RKO (cell line): ENCODE measurements at regions not wholly inside any gene's neighbourhood (a gene's known extent, or its start where the extent isn't known, plus 50 kb on each side); places are given as distances from the start of the nearest gene placed in this dataset.
"Not testable (repeated sequence)": the region's sequence is repeated elsewhere in the genome, so short reads cannot be mapped to it uniquely, and the experiment has no call there.

ENCODE experiments used
- DNase-seq: peaks from one replicate; pipeline ENCODE4 v3.0.0-alpha.2; 2016; ENCODE audit warnings: low spot score

- no peak for DNase-seq
Measured at GRCh38 chr6:15096894-15097837, 148.7 kb upstream of the JARID2 start.

- no peak for DNase-seq
Measured at GRCh38 chr6:15101130-15101529, 144.7 kb upstream of the JARID2 start.

DNA sequence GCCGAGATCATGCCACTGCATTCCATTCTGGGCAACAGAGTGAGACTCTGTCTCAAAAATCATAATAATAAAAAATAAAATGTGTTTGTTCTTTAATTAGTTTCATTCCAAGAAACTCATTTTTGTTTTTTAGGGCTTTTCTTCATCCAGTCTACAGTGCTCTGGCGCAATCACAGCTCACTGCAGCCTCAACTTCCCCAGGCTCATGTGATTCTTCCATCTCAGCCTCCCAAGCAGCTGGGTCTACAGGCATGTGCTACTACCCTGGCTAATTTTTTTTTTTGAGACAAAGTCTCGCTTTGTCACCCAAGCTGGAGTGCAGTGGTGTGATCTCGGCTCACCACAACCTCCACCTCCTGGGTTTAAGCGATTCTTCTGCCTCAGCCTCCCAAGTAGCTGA lies 143.6 kb upstream of the JARID2 start:
- DNase-seq = no peak

DNA sequence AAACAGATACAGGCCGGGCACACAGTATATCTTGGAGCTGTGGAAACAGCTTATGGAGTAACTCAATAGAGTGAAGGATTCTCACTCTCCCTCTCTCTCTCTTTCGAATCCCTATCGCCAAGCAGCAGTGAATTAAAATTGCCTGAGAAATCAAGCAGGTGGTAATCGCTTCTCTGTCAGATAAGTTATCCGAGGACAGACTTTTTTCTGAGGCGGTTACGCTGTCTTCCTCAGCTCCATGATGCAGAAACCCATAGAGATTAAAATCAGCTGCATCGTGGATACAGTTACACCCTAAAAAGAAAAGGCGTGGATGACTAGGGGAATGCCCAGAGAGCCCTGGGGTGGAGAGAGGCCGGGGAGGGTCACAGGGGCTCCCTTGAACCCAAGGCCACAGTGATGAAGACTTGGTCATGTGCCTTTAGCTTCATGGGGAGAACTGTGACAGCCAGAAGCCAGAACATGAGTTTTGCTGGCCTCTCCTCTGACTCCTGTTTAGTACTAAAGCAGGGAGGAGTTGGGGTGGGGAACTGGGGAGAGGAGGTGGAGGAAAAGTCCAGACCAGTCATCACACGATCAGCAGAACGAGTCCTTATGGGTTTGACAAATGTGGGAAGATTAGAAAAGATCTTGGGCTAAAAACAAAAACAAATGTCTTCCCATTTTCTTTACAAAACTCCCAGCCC lies 138.8 kb upstream of the JARID2 start:
- no peak for DNase-seq

- DNase-seq = no peak
Measured at GRCh38 chr6:15107644-15108382, 138.1 kb upstream of the JARID2 start.

DNA sequence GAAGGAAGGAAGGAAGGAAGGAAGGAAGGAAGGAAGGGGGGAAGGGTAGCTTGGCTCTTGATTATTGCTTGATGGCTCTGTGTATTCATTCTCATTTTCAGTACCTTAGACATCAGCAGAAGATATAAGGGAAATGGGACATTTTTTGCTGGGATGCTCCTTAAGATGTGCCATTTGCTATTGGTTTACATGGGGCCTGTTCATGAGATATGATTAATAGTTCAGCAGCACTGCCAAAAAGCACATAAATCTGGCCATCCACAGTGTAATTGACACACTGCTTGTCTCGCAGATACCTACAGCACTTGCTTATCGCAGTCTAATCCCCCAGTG lies 137.5 kb upstream of the JARID2 start:
- no peak for DNase-seq

- no peak for DNase-seq
Measured at GRCh38 chr6:15109338-15110090, 136.4 kb upstream of the JARID2 start.

DNA sequence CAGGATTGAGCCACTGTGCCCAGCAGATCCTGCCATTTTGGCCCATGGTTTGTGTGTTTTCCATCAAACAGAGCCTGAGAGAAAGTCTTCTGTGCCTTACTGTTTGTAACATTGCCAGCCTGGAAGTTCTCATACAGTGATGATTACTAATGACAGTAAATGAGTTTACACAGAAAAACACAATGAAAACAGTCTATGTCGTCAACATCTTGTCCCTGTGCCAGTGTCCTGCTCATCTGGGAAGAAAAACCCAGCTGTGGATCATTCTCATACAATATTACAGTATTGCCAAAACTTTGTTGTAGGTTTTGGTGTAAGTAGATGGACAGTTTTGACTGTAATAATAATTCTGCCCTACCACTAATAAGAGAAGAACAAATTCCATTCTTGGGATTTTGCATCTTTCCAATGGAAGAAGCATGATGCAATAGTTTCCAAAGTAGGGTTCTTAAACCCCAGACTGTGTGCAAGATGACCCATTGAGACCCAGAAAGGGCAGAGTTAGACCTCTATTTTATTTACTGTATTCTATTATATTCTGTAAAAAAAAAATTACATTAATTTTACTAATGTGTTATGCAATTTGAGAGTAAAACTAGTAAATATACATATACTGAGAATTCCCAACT lies 135.0 kb upstream of the JARID2 start:
- DNase-seq = no peak

- DNase-seq = not testable (repeated sequence)
Measured at GRCh38 chr6:15111576-15111975, 134.3 kb upstream of the JARID2 start.

- no peak for DNase-seq
Measured at GRCh38 chr6:15113587-15113986, 132.3 kb upstream of the JARID2 start.

DNA sequence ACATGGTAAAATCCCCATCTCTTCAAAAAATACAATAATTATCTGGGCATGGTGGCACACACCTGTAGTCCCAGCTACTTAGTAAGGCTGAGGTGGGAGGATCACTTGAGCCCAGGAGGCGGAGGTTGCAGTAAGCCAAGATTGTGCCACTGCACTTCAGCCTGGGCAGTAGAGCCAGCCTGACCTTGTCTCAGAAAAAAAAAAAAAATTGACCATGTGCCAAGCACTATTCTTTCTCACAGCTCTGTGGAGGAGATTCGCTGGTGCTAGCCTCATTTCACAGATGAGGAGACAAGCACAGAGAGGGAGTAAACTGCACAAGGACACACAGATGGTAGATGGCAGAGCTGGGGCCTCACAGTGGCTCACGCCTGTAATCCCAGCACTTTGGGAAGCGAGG lies 131.8 kb upstream of the JARID2 start:
- DNase-seq = no peak

GRCh38 chr6:15116889-15117288 lies 129.0 kb upstream of the JARID2 start:
- DNase-seq = no peak

- no peak for DNase-seq
Measured at GRCh38 chr6:15121443-15121842, 124.4 kb upstream of the JARID2 start.

- no peak for DNase-seq
Measured at GRCh38 chr6:15121977-15122550, 123.8 kb upstream of the JARID2 start.

DNA sequence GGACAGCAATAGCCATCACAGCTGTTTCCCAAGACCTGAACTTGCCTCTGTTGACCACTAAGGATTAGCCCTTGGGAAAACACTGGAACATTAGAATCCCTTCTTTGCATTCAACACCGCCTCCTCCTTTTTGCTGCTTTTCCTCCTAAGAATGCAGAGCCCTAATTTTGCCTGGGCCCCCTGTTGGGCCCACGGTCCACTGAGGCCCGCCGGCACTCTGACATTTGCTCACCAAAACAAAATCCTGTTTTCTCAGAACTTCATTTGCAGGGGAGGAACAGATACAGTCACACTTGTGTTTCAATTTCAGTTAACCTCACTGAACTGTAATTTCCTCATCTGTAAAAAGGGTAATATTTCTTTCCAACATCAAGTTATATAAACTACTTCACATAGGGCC lies 116.0 kb upstream of the JARID2 start:
- no peak for DNase-seq

- DNase-seq = no peak
Measured at GRCh38 chr6:15131234-15131633, 114.6 kb upstream of the JARID2 start.

GRCh38 chr6:15131651-15132061 lies 114.2 kb upstream of the JARID2 start:
- no peak for DNase-seq

DNA sequence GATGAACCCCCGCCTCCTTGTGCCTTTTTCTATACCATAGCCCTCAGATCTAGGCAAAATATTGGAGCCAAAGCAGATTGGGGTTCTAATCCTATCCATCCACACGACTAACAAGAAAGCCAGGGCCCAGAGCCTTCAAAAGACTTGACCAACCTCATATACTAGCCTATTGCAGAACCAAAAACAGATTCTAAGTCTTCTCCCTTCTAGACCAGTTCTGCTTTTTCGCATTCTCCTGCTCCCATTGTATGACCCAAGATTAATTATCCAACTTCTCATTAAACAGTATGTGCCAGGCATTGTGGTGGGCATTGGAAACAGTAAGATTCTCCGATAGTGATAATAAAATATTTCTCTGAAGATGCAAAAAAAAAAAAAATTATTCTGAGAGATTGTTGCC lies 113.7 kb upstream of the JARID2 start:
- DNase-seq = no peak

DNA sequence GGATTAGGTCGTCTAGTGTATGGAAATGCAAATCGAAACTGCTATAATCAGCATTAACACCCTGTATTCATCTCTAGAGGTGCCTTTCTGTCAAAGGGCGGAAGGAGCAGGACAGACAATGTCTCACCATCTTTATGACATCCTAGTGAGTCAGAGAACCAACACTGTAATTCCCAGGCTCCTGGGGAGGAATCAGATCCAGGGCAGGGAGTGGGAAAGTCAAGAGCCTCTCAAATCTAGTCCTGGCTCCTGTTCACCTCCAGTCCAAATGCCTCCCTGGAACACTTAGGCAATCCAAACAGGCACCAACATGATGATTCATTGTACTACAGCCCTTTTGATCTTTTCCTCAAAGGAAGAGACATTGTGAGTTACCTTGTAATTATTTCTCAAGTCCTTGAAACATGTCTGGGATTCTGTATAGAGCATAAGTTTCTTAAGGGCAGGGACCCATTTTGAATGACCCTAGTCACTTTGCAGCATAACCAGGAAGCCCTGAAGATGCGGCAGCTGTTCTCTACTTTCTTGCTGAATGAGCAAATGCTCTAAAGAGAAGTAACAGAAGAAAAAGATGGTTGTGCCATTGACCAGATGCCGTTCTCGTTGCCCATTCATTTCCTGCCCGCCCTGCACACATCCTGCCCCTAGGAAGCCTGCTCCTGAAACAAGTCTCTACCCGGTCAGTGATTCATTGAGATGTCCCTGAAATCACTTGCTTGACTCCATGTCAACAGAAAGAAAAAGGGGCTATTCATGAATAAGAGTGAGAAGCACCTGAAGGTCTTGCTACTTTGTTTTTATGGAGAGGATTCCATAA lies 112.8 kb upstream of the JARID2 start:
- DNase-seq = peak; percentile 92

DNA sequence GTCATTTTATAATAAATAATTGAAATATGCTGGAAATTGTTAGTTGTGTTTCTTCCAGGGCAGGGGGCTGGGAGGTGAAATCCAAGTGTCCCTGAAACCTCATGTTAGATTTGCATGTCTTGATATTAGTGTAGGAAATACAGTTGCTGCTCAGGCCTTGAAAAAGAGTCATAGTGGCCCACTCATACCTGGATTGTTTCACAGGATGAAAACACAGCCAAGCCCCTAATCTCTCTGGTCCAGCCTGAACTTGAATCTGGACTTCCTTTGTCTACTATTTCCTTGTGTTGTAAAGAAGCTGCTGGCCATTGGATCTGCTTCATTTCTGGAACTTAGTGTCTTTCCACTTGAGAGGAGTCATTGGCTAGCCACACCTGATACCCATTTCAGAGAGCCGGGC lies 108.8 kb upstream of the JARID2 start:
- no peak for DNase-seq
